ENCODE measurements at regions not wholly inside any gene's neighbourhood (a gene's known extent, or its start where the extent isn't known, plus 50 kb on each side); places are given as distances from the start of the nearest gene placed in this dataset.

GRCh38 chr18:71116535-71116934 lies 827.7 kb downstream of the SOCS6 start:
- H3K4me2 ChIP-seq (ENCODE audit: low read length), result no peak overlapping the region
- H4K91ac ChIP-seq (ENCODE audit: low read depth, low read length), result no peak overlapping the region
- no peak overlapping the region for H3K18ac ChIP-seq (ENCODE audit: low read length)
- H2BK12ac ChIP-seq (ENCODE audit: low read length), result no peak overlapping the region
- H2BK120ac ChIP-seq (ENCODE audit: insufficient read depth, low read length, poor library complexity), result no peak overlapping the region
- no peak overlapping the region for H3K14ac ChIP-seq (ENCODE audit: low read length)
- no peak overlapping the region for H3K23ac ChIP-seq (ENCODE audit: low read length)
- H3K27ac ChIP-seq (ENCODE audit: low read depth, low read length), result no peak overlapping the region
- H3K36me3 ChIP-seq (ENCODE audit: control insufficient read depth in 1 of 2, insufficient read depth in 2 of 2, low read length in 2 of 2), result no peaks in the 10 kb centered on the region
- no peak overlapping the region for H3K9ac ChIP-seq (ENCODE audit: low read length)
- H4K8ac ChIP-seq (ENCODE audit: low read depth, low read length), result no peak overlapping the region
- H2BK5ac ChIP-seq (ENCODE audit: low read depth, low read length, poor library complexity), result no peak overlapping the region
- H3K79me2 ChIP-seq (ENCODE audit: control insufficient read depth, insufficient read depth, low read length, poor library complexity), result no peaks in the 10 kb centered on the region
- WGBS (ENCODE audit: extremely low coverage, insufficient coverage, insufficient read length), result no CpG with 5 or more reads among the region's 4 CpGs
- H3K4me3 ChIP-seq (ENCODE audit: low read depth, low read length), result no peak overlapping the region
- no peak for DNase-seq
- H3K4ac ChIP-seq (ENCODE audit: low read depth, low read length), result no peak overlapping the region
- H3K9me3 ChIP-seq (ENCODE audit: insufficient read depth, low read depth, low read length), result no peaks in the 10 kb centered on the region
- H2AFZ ChIP-seq (ENCODE audit: insufficient read depth, low read length, poor library complexity), result no peak overlapping the region
- no peak overlapping the region for H4K12ac ChIP-seq (ENCODE audit: low read depth, low read length)
- no peak overlapping the region for H2AK5ac ChIP-seq (ENCODE audit: low read length)
- H3K27me3 ChIP-seq (ENCODE audit: insufficient read depth, low read length), result no peaks in the 10 kb centered on the region
- H3K4me1 ChIP-seq (ENCODE audit: control insufficient read depth in 1 of 2, insufficient read depth in 2 of 2, low read length in 2 of 2), result no peaks in the 10 kb centered on the region
- H3K79me1 ChIP-seq (ENCODE audit: low read length), result no peaks in the 10 kb centered on the region

- H2AFZ ChIP-seq (ENCODE audit: insufficient read depth, low read length, poor library complexity), result no peak overlapping the region
- no peak overlapping the region for H4K8ac ChIP-seq (ENCODE audit: low read depth, low read length)
- no CpG with 5 or more reads among the region's 8 CpGs for WGBS (ENCODE audit: extremely low coverage, insufficient coverage, insufficient read length)
These were observed 826.4 kb downstream of the SOCS6 start for GRCh38 chr18:71115261-71115660.

GRCh38 chr18:71114550-71115210 lies 825.8 kb downstream of the SOCS6 start:
- Histone ChIP-seq H3K79me2 (ENCODE audit: control insufficient read depth, insufficient read depth, low read length, poor library complexity) (no peaks in the 10 kb centered on the region), H3K9ac (ENCODE audit: low read length) (no peak overlapping the region), H3K36me3 (ENCODE audit: control insufficient read depth in 1 of 2, insufficient read depth in 2 of 2, low read length in 2 of 2) (no peaks in the 10 kb centered on the region), H3K14ac (ENCODE audit: low read length) (no peak overlapping the region), H2AK5ac (ENCODE audit: low read length) (no peak overlapping the region), H3K9me3 (ENCODE audit: insufficient read depth, low read depth, low read length) (no peaks in the 10 kb centered on the region), H3K27ac (ENCODE audit: low read depth, low read length) (no peak overlapping the region), H3K4me2 (ENCODE audit: low read length) (no peak overlapping the region), H2BK5ac (ENCODE audit: low read depth, low read length, poor library complexity) (no peak overlapping the region), H2AFZ (ENCODE audit: insufficient read depth, low read length, poor library complexity) (no peak overlapping the region), H4K12ac (ENCODE audit: low read depth, low read length) (no peak overlapping the region), H3K4me3 (ENCODE audit: low read depth, low read length) (no peak overlapping the region), H3K27me3 (ENCODE audit: insufficient read depth, low read length) (no peaks in the 10 kb centered on the region), H3K18ac (ENCODE audit: low read length) (no peak overlapping the region), H3K79me1 (ENCODE audit: low read length) (no peaks in the 10 kb centered on the region), H2BK120ac (ENCODE audit: insufficient read depth, low read length, poor library complexity) (no peak overlapping the region), H3K4ac (ENCODE audit: low read depth, low read length) (no peak overlapping the region), H2BK12ac (ENCODE audit: low read length) (no peak overlapping the region), H3K23ac (ENCODE audit: low read length) (no peak overlapping the region), H4K91ac (ENCODE audit: low read depth, low read length) (no peak overlapping the region), H3K4me1 (ENCODE audit: control insufficient read depth in 1 of 2, insufficient read depth in 2 of 2, low read length in 2 of 2) (no peaks in the 10 kb centered on the region), H4K8ac (ENCODE audit: low read depth, low read length) (no peak overlapping the region)
- no CpG with 5 or more reads among the region's 11 CpGs for WGBS (ENCODE audit: extremely low coverage, insufficient coverage, insufficient read length)
- no peak for DNase-seq

More at GRCh38 chr18:71115261-71115660, 826.4 kb downstream of the SOCS6 start:
- Histone ChIP-seq H3K27ac (ENCODE audit: low read depth, low read length) (no peak overlapping the region), H3K4me1 (ENCODE audit: control insufficient read depth in 1 of 2, insufficient read depth in 2 of 2, low read length in 2 of 2) (no peaks in the 10 kb centered on the region), H3K9me3 (ENCODE audit: insufficient read depth, low read depth, low read length) (no peaks in the 10 kb centered on the region), H3K4ac (ENCODE audit: low read depth, low read length) (no peak overlapping the region), H4K91ac (ENCODE audit: low read depth, low read length) (no peak overlapping the region), H3K79me1 (ENCODE audit: low read length) (no peaks in the 10 kb centered on the region), H3K18ac (ENCODE audit: low read length) (no peak overlapping the region), H3K9ac (ENCODE audit: low read length) (no peak overlapping the region), H3K23ac (ENCODE audit: low read length) (no peak overlapping the region), H3K36me3 (ENCODE audit: control insufficient read depth in 1 of 2, insufficient read depth in 2 of 2, low read length in 2 of 2) (no peaks in the 10 kb centered on the region), H3K79me2 (ENCODE audit: control insufficient read depth, insufficient read depth, low read length, poor library complexity) (no peaks in the 10 kb centered on the region), H3K27me3 (ENCODE audit: insufficient read depth, low read length) (no peaks in the 10 kb centered on the region), H3K14ac (ENCODE audit: low read length) (no peak overlapping the region), H2BK12ac (ENCODE audit: low read length) (no peak overlapping the region), H3K4me2 (ENCODE audit: low read length) (no peak overlapping the region), H2BK120ac (ENCODE audit: insufficient read depth, low read length, poor library complexity) (no peak overlapping the region), H3K4me3 (ENCODE audit: low read depth, low read length) (no peak overlapping the region), H2AK5ac (ENCODE audit: low read length) (no peak overlapping the region), H4K12ac (ENCODE audit: low read depth, low read length) (no peak overlapping the region), H2BK5ac (ENCODE audit: low read depth, low read length, poor library complexity) (no peak overlapping the region)
- DNase-seq, result no peak

- no peak overlapping the region for H3K14ac ChIP-seq (ENCODE audit: low read length)
- no peaks in the 10 kb centered on the region for H3K9me3 ChIP-seq (ENCODE audit: insufficient read depth, low read depth, low read length)
- H2AK5ac ChIP-seq (ENCODE audit: low read length), result no peak overlapping the region
- H4K91ac ChIP-seq (ENCODE audit: low read depth, low read length), result no peak overlapping the region
- WGBS (ENCODE audit: extremely low coverage, insufficient coverage, insufficient read length), result no CpG with 5 or more reads among the region's 2 CpGs
- H2AFZ ChIP-seq (ENCODE audit: insufficient read depth, low read length, poor library complexity), result no peak overlapping the region
- no peaks in the 10 kb centered on the region for H3K79me1 ChIP-seq (ENCODE audit: low read length)
- no peak for DNase-seq
- no peaks in the 10 kb centered on the region for H3K27me3 ChIP-seq (ENCODE audit: insufficient read depth, low read length)
- no peak overlapping the region for H3K27ac ChIP-seq (ENCODE audit: low read depth, low read length)
- H2BK12ac ChIP-seq (ENCODE audit: low read length), result no peak overlapping the region
- no peak overlapping the region for H3K4me3 ChIP-seq (ENCODE audit: low read depth, low read length)
- H3K4ac ChIP-seq (ENCODE audit: low read depth, low read length), result no peak overlapping the region
- H3K4me2 ChIP-seq (ENCODE audit: low read length), result no peak overlapping the region
- H3K9ac ChIP-seq (ENCODE audit: low read length), result no peak overlapping the region
- no peaks in the 10 kb centered on the region for H3K36me3 ChIP-seq (ENCODE audit: control insufficient read depth in 1 of 2, insufficient read depth in 2 of 2, low read length in 2 of 2)
- no peak overlapping the region for H3K18ac ChIP-seq (ENCODE audit: low read length)
- H3K23ac ChIP-seq (ENCODE audit: low read length), result no peak overlapping the region
- no peaks in the 10 kb centered on the region for H3K4me1 ChIP-seq (ENCODE audit: control insufficient read depth in 1 of 2, insufficient read depth in 2 of 2, low read length in 2 of 2)
- H3K79me2 ChIP-seq (ENCODE audit: control insufficient read depth, insufficient read depth, low read length, poor library complexity), result no peaks in the 10 kb centered on the region
- H2BK120ac ChIP-seq (ENCODE audit: insufficient read depth, low read length, poor library complexity), result no peak overlapping the region
- no peak overlapping the region for H2BK5ac ChIP-seq (ENCODE audit: low read depth, low read length, poor library complexity)
- H4K8ac ChIP-seq (ENCODE audit: low read depth, low read length), result no peak overlapping the region
- H4K12ac ChIP-seq (ENCODE audit: low read depth, low read length), result no peak overlapping the region
These were observed 818.4 kb downstream of the SOCS6 start for GRCh38 chr18:71107244-71107643.
